A673 (cell line): ENCODE measurements at regions not wholly inside any gene's neighbourhood (a gene's known extent, or its start where the extent isn't known, plus 50 kb on each side); places are given as distances from the start of the nearest gene placed in this dataset.

Experiments used
- EZH2 ChIP-seq: fragments of 200-600 bp; sonication (generic); IDR thresholded peaks from 2 replicates; pipeline ENCODE4 v1.6.1; 2017; ENCODE audit warnings: borderline replicate concordance, low read depth, mild to moderate bottlenecking, mixed read lengths, antibody characterized with exemption, low read length; ENCODE audit not compliant: poor library complexity, severe bottlenecking
- TF ChIP-seq, protein P1 (sequence below): fragments of 300-800, 200-600 bp; sonication (generic); conservative IDR thresholded peaks from 2 replicates; pipeline ENCODE4 v1.5.1; 2017; ENCODE audit warnings: low read depth, mild to moderate bottlenecking, antibody characterized with exemption, low read length, moderate library complexity, mixed read lengths

DNA sequence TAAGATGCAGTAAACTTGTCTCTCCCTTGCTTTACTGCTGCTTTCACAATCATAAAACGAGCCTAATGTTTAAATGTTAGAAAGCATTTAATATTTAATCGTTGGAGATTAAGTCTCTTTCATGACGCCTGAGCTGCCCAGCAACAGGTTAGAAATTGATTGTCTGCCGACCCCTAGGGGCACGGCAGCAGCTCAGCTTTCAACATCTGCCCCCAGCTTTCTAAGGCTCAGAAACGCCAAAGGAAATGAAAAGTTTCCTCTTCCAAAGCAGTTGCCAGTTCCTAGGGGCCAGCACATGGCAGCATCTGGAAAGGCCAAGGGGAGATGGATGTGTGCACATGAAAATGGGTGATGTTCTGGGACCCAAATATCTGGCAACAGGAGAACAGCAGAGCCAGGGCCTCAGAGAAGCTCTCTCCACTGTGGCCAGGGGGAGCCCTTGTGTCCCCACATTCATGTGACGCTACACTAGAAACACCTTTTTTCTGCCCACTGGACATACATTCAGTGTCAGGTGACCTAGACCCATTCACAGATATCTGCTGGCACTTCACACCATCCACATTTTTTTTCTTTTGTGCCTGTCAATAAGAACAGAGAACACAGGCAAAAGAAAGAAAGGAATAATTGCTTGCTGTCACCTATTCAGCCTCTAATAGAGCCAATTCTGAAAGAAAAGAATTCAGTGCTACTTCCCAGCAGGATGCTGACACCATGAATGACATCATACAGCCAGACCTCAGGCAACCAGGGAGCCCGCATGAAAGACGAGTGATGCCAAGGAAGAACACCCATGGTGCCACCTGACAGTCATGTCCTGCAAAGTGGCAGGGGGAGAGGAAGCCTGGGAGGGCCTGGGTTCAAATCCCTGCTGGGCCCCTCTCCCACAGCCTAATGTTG lies 205.0 kb upstream of the TAS2R1 start:
- TF ChIP-seq, protein P1, sequence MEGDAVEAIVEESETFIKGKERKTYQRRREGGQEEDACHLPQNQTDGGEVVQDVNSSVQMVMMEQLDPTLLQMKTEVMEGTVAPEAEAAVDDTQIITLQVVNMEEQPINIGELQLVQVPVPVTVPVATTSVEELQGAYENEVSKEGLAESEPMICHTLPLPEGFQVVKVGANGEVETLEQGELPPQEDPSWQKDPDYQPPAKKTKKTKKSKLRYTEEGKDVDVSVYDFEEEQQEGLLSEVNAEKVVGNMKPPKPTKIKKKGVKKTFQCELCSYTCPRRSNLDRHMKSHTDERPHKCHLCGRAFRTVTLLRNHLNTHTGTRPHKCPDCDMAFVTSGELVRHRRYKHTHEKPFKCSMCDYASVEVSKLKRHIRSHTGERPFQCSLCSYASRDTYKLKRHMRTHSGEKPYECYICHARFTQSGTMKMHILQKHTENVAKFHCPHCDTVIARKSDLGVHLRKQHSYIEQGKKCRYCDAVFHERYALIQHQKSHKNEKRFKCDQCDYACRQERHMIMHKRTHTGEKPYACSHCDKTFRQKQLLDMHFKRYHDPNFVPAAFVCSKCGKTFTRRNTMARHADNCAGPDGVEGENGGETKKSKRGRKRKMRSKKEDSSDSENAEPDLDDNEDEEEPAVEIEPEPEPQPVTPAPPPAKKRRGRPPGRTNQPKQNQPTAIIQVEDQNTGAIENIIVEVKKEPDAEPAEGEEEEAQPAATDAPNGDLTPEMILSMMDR, result no peak
- no peak for TF ChIP-seq EZH2
